ENCODE measurements at regions not wholly inside any gene's neighbourhood (a gene's known extent, or its start where the extent isn't known, plus 50 kb on each side); places are given as distances from the start of the nearest gene placed in this dataset.

DNA sequence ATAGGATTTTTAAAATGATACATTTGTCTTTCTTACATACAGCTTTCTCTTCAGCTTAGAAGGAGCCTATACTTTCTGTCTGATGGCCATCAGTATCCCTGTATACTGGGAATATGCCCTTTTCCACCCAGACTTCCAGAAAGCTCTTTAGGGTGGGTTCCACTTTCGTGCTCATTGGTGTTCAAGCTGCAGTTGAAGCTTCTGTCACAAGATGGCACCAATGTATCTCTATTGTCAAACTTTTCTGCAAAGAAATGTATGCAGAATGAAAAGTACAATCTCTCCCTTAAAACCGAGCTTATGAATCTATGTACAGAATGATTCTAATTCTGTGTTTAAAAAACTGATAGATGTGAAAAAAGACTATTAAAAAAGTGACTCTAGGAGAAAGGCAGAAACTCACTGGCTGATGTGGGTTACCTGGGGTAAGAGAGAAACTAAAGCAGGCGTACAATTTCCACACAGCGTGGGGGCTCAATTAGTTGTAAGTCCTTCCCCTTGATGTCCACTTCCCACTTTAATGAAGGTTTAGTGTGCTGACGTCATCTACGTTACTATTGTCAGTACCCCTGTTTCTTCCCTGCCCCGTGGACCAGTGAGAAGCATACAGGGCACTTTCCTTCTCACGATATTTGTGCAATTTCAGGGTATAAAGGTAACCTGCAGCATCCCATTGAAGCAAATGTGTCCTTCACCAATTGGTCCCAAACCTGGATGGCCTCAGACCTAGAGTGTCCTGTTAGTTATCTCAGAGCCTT is 57.3 kb upstream of the TCEAL2 start:
- Histone ChIP-seq H3K4ac (ENCODE audit: low read depth, low read length) (no peak overlapping the region), H3T11ph (ENCODE audit: low read length) (no peak overlapping the region), H3K18ac (ENCODE audit: insufficient read length, low read depth, low read length) (no peak overlapping the region), H3K27ac (ENCODE audit: insufficient read length, low read depth, low read length) (no peak overlapping the region), H2BK5ac (ENCODE audit: insufficient read length, low read length) (no peak overlapping the region), H4K5ac (ENCODE audit: insufficient read length, low read depth, low read length) (no peak overlapping the region), H3K23ac (ENCODE audit: insufficient read length, low read depth, low read length) (no peak overlapping the region), H3K9ac (ENCODE audit: extremely low read depth, insufficient read length, low read length) (no peak overlapping the region), H4K91ac (ENCODE audit: insufficient read length, low read depth, low read length) (no peak overlapping the region), H3K23me2 (ENCODE audit: insufficient read length, low read depth, low read length, poor library complexity, severe bottlenecking) (no peaks in the 10 kb centered on the region), H2BK20ac (ENCODE audit: low read depth, low read length, poor library complexity, severe bottlenecking) (no peak overlapping the region), H3K56ac (ENCODE audit: insufficient read length, low read depth, low read length) (no peak overlapping the region), H4K8ac (replicated peaks; ENCODE audit: insufficient read length, low read depth, low read length) (no peak overlapping the region), H2BK120ac (ENCODE audit: low read depth, low read length, poor library complexity, severe bottlenecking) (no peak overlapping the region), H3K4me2 (ENCODE audit: insufficient read depth, insufficient read length, low read length) (no peak overlapping the region), H3K79me2 (ENCODE audit: insufficient read depth, low read length) (no peaks in the 10 kb centered on the region), H2BK15ac (ENCODE audit: low read depth, low read length) (no peak overlapping the region), H3K9me3 (ENCODE audit: control insufficient read depth, low read depth, low read length) (peaks cover 36% of the 10 kb centered on the region), H2BK12ac (ENCODE audit: insufficient read length, low read depth, low read length) (no peak overlapping the region), H2AK5ac (ENCODE audit: insufficient read length, low read length) (no peak overlapping the region), H4K20me1 (ENCODE audit: control insufficient read depth, insufficient read depth, insufficient read length) (no peaks in the 10 kb centered on the region), H3K27me3 (ENCODE audit: insufficient read depth, low read length) (no peaks in the 10 kb centered on the region), H2AFZ (ENCODE audit: low read length) (no peak overlapping the region), H3K79me1 (ENCODE audit: insufficient read depth, low read depth, low read length, poor library complexity, severe bottlenecking) (no peaks in the 10 kb centered on the region), H3K14ac (ENCODE audit: insufficient read depth, low read length) (no peak overlapping the region), H3K4me1 (ENCODE audit: insufficient read depth, low read length) (no peaks in the 10 kb centered on the region)
- Mint-ChIP-seq H3K9me3 (peaks cover 73 to 82% of the 10 kb centered on the region in 2 experiments), H3K4me1 (no peaks in the 10 kb centered on the region), H3K27ac (no peak overlapping the region), H3K36me3 (ENCODE audit: insufficient read depth in 1 of 3, low read depth in 3 of 3) (peaks cover 0 to 7% (median 0%) of the 10 kb centered on the region in 3 experiments; a peak in 2 of 7 replicates), H3K27me3 (ENCODE audit: low read depth) (no peaks in the 10 kb centered on the region), H3K4me3 (no peak overlapping the region)
- TF ChIP-seq, protein P1, sequence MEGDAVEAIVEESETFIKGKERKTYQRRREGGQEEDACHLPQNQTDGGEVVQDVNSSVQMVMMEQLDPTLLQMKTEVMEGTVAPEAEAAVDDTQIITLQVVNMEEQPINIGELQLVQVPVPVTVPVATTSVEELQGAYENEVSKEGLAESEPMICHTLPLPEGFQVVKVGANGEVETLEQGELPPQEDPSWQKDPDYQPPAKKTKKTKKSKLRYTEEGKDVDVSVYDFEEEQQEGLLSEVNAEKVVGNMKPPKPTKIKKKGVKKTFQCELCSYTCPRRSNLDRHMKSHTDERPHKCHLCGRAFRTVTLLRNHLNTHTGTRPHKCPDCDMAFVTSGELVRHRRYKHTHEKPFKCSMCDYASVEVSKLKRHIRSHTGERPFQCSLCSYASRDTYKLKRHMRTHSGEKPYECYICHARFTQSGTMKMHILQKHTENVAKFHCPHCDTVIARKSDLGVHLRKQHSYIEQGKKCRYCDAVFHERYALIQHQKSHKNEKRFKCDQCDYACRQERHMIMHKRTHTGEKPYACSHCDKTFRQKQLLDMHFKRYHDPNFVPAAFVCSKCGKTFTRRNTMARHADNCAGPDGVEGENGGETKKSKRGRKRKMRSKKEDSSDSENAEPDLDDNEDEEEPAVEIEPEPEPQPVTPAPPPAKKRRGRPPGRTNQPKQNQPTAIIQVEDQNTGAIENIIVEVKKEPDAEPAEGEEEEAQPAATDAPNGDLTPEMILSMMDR (conservative IDR thresholded peaks at IDR 0.05): peak; percentile 62
- no CpG with 5 or more reads among the region's 8 CpGs for WGBS (ENCODE audit: extremely low coverage, insufficient read length, low lambda C conversion rate)
- DNase-seq: no peak

Data from H9 (cell line).